ENCODE measurements at regions not wholly inside any gene's neighbourhood (a gene's known extent, or its start where the extent isn't known, plus 50 kb on each side); places are given as distances from the start of the nearest gene placed in this dataset.

DNA sequence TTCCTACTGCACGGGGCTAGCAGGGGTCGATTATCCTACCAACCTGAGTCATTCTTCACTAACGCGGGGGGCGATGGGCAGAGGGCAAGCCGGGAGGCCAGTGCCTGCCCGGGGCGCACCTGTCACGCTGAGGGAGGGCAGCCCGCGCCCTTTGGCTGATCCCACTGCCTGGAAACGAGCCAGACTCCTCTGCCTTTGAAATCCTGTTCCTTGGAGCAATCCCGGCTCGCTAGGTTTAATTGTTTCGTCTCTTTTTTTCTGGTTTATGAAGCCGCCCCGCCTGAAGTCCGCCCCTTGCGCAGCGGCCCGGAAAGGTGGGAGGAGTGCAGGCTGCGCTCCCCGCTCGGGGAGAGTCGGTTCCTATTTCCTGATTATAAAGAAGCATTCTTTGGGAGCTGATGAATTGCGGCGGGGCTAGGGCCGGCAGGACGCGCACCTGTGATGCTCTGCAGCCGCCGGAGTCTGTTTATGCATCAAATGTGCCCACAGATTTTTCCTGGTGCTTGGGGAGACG, 484.2 kb downstream of the BCOR start:
- 0 to 1% methylated on average over 16 to 19 of the region's 33 CpGs for WGBS, 2 donors
- Histone ChIP-seq H3K4me3 (replicated peaks in 1 of 3) (no peak overlapping the region), H3K27me3 (no peaks in the 10 kb centered on the region), H3K27ac (no peak overlapping the region), H3K4me1 (peaks cover 4 to 10% of the 10 kb centered on the region in 2 donors), H3K9me3 (no peaks in the 10 kb centered on the region), H3K36me3 (no peaks in the 10 kb centered on the region)
- intact Hi-C loops (cut with DNase I): no loop called here
- TF ChIP-seq CTCF (IDR thresholded peaks at IDR 0.05): no peak
- TF ChIP-seq POLR2A (IDR thresholded peaks at IDR 0.05): no peak
- peak; percentile 68 to 70 for DNase-seq

GRCh38 chrX:39613997-39614679, 483.6 kb downstream of the BCOR start:
- DNase-seq: no peak
- intact Hi-C loops (cut with DNase I): no loop called here
- H3K27me3 ChIP-seq: no peaks in the 10 kb centered on the region
- no peaks in the 10 kb centered on the region for H3K9me3 ChIP-seq
- H3K36me3 ChIP-seq: no peaks in the 10 kb centered on the region
- TF ChIP-seq POLR2A (IDR thresholded peaks at IDR 0.05): no peak
- no peak for TF ChIP-seq CTCF (IDR thresholded peaks at IDR 0.05)
- peaks cover 4 to 10% of the 10 kb centered on the region in 2 donors for H3K4me1 ChIP-seq
- H3K4me3 ChIP-seq (replicated peaks in 1 of 3): no peak overlapping the region
- WGBS, 2 donors: 27 to 32% methylated on average over 15 to 17 of the region's 23 CpGs
- no peak overlapping the region for H3K27ac ChIP-seq

DNA sequence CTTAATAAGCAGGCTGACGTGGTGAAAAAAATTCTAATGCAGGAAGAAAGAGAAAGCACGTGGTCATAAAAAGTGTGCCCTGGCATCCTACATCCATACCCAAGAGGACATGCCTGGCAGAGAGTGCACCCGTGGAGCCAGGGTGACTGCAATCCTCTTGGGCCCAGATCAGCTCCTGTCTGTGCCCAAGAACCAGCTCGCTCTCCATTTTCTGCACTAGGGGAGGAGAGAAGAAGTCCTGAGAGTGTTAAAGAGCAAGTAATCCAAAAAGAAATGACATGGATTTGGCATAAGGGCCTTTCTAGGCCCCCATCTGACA, 483.1 kb downstream of the BCOR start:
- no peak overlapping the region for H3K4me3 ChIP-seq (replicated peaks in 1 of 3)
- H3K27ac ChIP-seq: no peak overlapping the region
- no peaks in the 10 kb centered on the region for H3K27me3 ChIP-seq
- TF ChIP-seq CTCF (IDR thresholded peaks at IDR 0.05) (no peak), POLR2A (IDR thresholded peaks at IDR 0.05) (no peak)
- no peaks in the 10 kb centered on the region for H3K36me3 ChIP-seq
- intact Hi-C loops (cut with DNase I): no loop called here
- H3K4me1 ChIP-seq: peaks cover 4 to 10% of the 10 kb centered on the region in 2 donors
- 60 to 70% methylated on average over 3 to 4 of the region's 4 CpGs for WGBS, 2 donors
- no peak for DNase-seq
- no peaks in the 10 kb centered on the region for H3K9me3 ChIP-seq

GRCh38 chrX:39616098-39616729, 481.5 kb downstream of the BCOR start:
- H3K4me3 ChIP-seq (replicated peaks in 1 of 3): no peak overlapping the region
- no peaks in the 10 kb centered on the region for H3K36me3 ChIP-seq
- H3K27ac ChIP-seq: no peak overlapping the region
- DNase-seq: no peak
- TF ChIP-seq CTCF (IDR thresholded peaks at IDR 0.05) (no peak), POLR2A (IDR thresholded peaks at IDR 0.05) (no peak)
- intact Hi-C loops (cut with DNase I): no loop called here
- no peaks in the 10 kb centered on the region for H3K9me3 ChIP-seq
- 86 to 90% methylated on average over 5 of the region's 5 CpGs for WGBS, 2 donors
- no peaks in the 10 kb centered on the region for H3K27me3 ChIP-seq
- H3K4me1 ChIP-seq: peaks cover 4 to 10% of the 10 kb centered on the region in 2 donors

- H3K4me1 ChIP-seq: peaks cover 4 to 10% of the 10 kb centered on the region in 2 donors
- intact Hi-C loops (cut with DNase I): no loop called here
Observed at GRCh38 chrX:39616731-39617130, 481.0 kb downstream of the BCOR start.

More at GRCh38 chrX:39616731-39617130, 481.0 kb downstream of the BCOR start:
- H3K9me3 ChIP-seq: no peaks in the 10 kb centered on the region
- 91 to 92% methylated on average over 8 of the region's 8 CpGs for WGBS, 2 donors
- H3K27ac ChIP-seq: no peak overlapping the region
- no peaks in the 10 kb centered on the region for H3K27me3 ChIP-seq
- H3K36me3 ChIP-seq: no peaks in the 10 kb centered on the region
- no peak for TF ChIP-seq POLR2A (IDR thresholded peaks at IDR 0.05)
- DNase-seq: no peak
- no peak overlapping the region for H3K4me3 ChIP-seq (replicated peaks in 1 of 3)

All from thyroid gland (tissue), 4 donors.